Neuronal stem cell (in vitro differentiated cells): ENCODE measurements at regions not wholly inside any gene's neighbourhood (a gene's known extent, or its start where the extent isn't known, plus 50 kb on each side); places are given as distances from the start of the nearest gene placed in this dataset.

ENCODE experiments used
- DNase-seq: peaks from one replicate; pipeline ENCODE4 v3.0.0-alpha.2; 2013; ENCODE audit warnings: low spot score
- H2AFZ ChIP-seq: one replicate; pipeline ENCODE4 v1.6.1; 2013; ENCODE audit warnings: mild to moderate bottlenecking, low read length, inconsistent platforms
- H2AK5ac ChIP-seq: 2 replicates; pipeline ENCODE4 v1.6.1; 2013; ENCODE audit warnings: low read depth, mild to moderate bottlenecking, inconsistent platforms, low read length, moderate library complexity, mixed read lengths
- H2BK120ac ChIP-seq: 2 replicates; pipeline ENCODE4 v1.6.1; 2013; ENCODE audit warnings: low read depth, mild to moderate bottlenecking, inconsistent platforms, low read length, moderate library complexity, mixed read lengths
- H2BK12ac ChIP-seq: one replicate; pipeline ENCODE4 v1.6.1; 2013; ENCODE audit warnings: low read length, inconsistent platforms
- H2BK15ac ChIP-seq: 2 replicates; pipeline ENCODE4 v1.6.1; 2013; ENCODE audit warnings: mild to moderate bottlenecking, low read length, inconsistent platforms, mixed read lengths
- H2BK5ac ChIP-seq: one replicate; pipeline ENCODE4 v1.6.1; 2013; ENCODE audit warnings: inconsistent platforms, mild to moderate bottlenecking, low read length, moderate library complexity
- H3K14ac ChIP-seq: one replicate; pipeline ENCODE4 v1.6.1; 2013; ENCODE audit warnings: low read length, inconsistent platforms
- H3K18ac ChIP-seq: 2 replicates; pipeline ENCODE4 v1.6.1; 2013; ENCODE audit warnings: low read length, inconsistent platforms
- H3K23ac ChIP-seq: 2 replicates; pipeline ENCODE4 v1.6.1; 2013; ENCODE audit warnings: low read depth, mild to moderate bottlenecking, mixed read lengths, low read length, inconsistent platforms; ENCODE audit not compliant: poor library complexity
- H3K27ac ChIP-seq: replicated peaks from 3 replicates; pipeline ENCODE4 v1.5.1; 2013; ENCODE audit warnings: low read length, inconsistent platforms
- H3K27me3 ChIP-seq, 3 experiments: 2 replicates each; pipeline ENCODE4 v1.6.1; 2013; ENCODE audit warnings: low read length in 3 of 3, mild to moderate bottlenecking in 2 of 3, inconsistent platforms in 1 of 3, low read depth in 1 of 3, mixed read lengths in 1 of 3, moderate library complexity in 1 of 3; ENCODE audit not compliant: control insufficient read depth in 3 of 3, insufficient read depth in 3 of 3
- H3K36me3 ChIP-seq, 2 donors: replicated peaks in 1 of 2; 2 replicates each; pipeline ENCODE4 v1.6.1; 2013; ENCODE audit warnings: low read length in 2 of 2; ENCODE audit not compliant: control insufficient read depth in 2 of 2, insufficient read depth in 2 of 2
- H3K4ac ChIP-seq: 2 replicates; pipeline ENCODE4 v1.6.1; 2013; ENCODE audit warnings: inconsistent platforms, mild to moderate bottlenecking, low read length, moderate library complexity
- H3K4me1 ChIP-seq, 2 donors: 1 replicate in 1 of 2; 2 replicates in 1 of 2; pipeline ENCODE4 v1.6.1; 2013; ENCODE audit warnings: low read length in 2 of 2, low read depth in 1 of 2; ENCODE audit not compliant: control insufficient read depth in 2 of 2, insufficient read depth in 1 of 2
- H3K4me2 ChIP-seq: one replicate; pipeline ENCODE4 v1.6.1; 2013; ENCODE audit warnings: mild to moderate bottlenecking, low read length, inconsistent platforms; ENCODE audit not compliant: insufficient read depth, poor library complexity, severe bottlenecking
- H3K4me3 ChIP-seq, 2 donors: 2 replicates each; pipeline ENCODE4 v1.5.1; 2013; ENCODE audit warnings: low read length in 2 of 2, mild to moderate bottlenecking in 2 of 2, inconsistent platforms in 1 of 2, moderate library complexity in 1 of 2
- H3K79me1 ChIP-seq: one replicate; pipeline ENCODE4 v1.6.1; 2013; ENCODE audit warnings: low read depth, mild to moderate bottlenecking, inconsistent platforms, low read length, moderate library complexity
- H3K9ac ChIP-seq: one replicate; pipeline ENCODE4 v1.6.1; 2013; ENCODE audit warnings: mild to moderate bottlenecking, low read depth, low read length, inconsistent platforms; ENCODE audit not compliant: poor library complexity
- H3K9me3 ChIP-seq, 2 donors: replicated peaks in 1 of 2; 2 replicates each; pipeline versions ENCODE3 to v1.6.1; 2013; ENCODE audit warnings: low read length in 2 of 2, mild to moderate bottlenecking in 2 of 2, inconsistent platforms in 1 of 2, low read depth in 1 of 2, mixed read lengths in 1 of 2, moderate library complexity in 1 of 2; ENCODE audit not compliant: control insufficient read depth in 2 of 2, insufficient read depth in 1 of 2
- H4K8ac ChIP-seq: one replicate; pipeline ENCODE4 v1.6.1; 2013; ENCODE audit warnings: low read depth, mild to moderate bottlenecking, inconsistent platforms, low read length, moderate library complexity
- H4K91ac ChIP-seq: one replicate; pipeline ENCODE4 v1.6.1; 2013; ENCODE audit warnings: low read length, low read depth, mild to moderate bottlenecking, inconsistent platforms; ENCODE audit not compliant: poor library complexity
- WGBS, 2 donors: extraction: QIAGEN DNeasy Blood & Tissue Kit; methylation state at CpG; one replicate each; pipeline ENCODE4 v1.1.7; 2013; ENCODE audit warnings: missing lambda C conversion rate in 2 of 2, mixed read lengths in 1 of 2; ENCODE audit not compliant: insufficient read length in 2 of 2, insufficient replicate concordance in 1 of 2; ENCODE audit errors: extremely low coverage in 2 of 2; 5-methylcytosine and 5-hydroxymethylcytosine counted together

- no CpG with 5 or more reads among the region's 2 CpGs for WGBS, 2 donors
- H3K4me2 ChIP-seq: no peak overlapping the region
- H2BK5ac ChIP-seq: no peak overlapping the region
- no peaks in the 10 kb centered on the region for H3K79me1 ChIP-seq
- H3K14ac ChIP-seq: no peak overlapping the region
- H4K8ac ChIP-seq: no peak overlapping the region
- H2BK12ac ChIP-seq: no peak overlapping the region
- no peak overlapping the region for H3K4me3 ChIP-seq
- no peak overlapping the region for H4K91ac ChIP-seq
- H3K4me1 ChIP-seq: peaks cover 0 to 9% of the 10 kb centered on the region in 2 donors
- no peak overlapping the region for H2BK15ac ChIP-seq
- H3K27me3 ChIP-seq: no peaks in the 10 kb centered on the region
- H3K9me3 ChIP-seq: no peaks in the 10 kb centered on the region
- H3K18ac ChIP-seq: no peak overlapping the region
- no peak overlapping the region for H3K27ac ChIP-seq
- no peak overlapping the region for H2BK120ac ChIP-seq
- no peak overlapping the region for H3K23ac ChIP-seq
- no peak for DNase-seq
- no peak overlapping the region for H3K4ac ChIP-seq
- no peak overlapping the region for H2AK5ac ChIP-seq
- H3K9ac ChIP-seq: no peak overlapping the region
- no peak overlapping the region for H2AFZ ChIP-seq
- no peaks in the 10 kb centered on the region for H3K36me3 ChIP-seq
These were observed 66.5 kb downstream of the POLR2M start for GRCh38 chr15:57773051-57773450.

GRCh38 chr15:57777003-57777402, 70.5 kb downstream of the POLR2M start:
- Histone ChIP-seq H3K27me3 (peaks cover 0 to 3% (median 0%) of the 10 kb centered on the region in 3 experiments), H2AFZ (no peak overlapping the region), H2BK5ac (no peak overlapping the region), H3K4me2 (no peak overlapping the region), H3K27ac (peak overlapping the region; percentile 74), H2BK120ac (peak overlapping the region; percentile 19), H3K9ac (no peak overlapping the region), H3K23ac (no peak overlapping the region), H2AK5ac (peak overlapping the region; percentile 6), H3K18ac (peak overlapping the region; percentile 90), H3K4me1 (peaks cover 0 to 9% of the 10 kb centered on the region in 2 donors), H3K14ac (no peak overlapping the region), H2BK12ac (no peak overlapping the region), H3K79me1 (no peaks in the 10 kb centered on the region), H3K4ac (no peak overlapping the region), H4K91ac (peak overlapping the region; percentile 49), H2BK15ac (no peak overlapping the region), H3K36me3 (no peaks in the 10 kb centered on the region), H3K9me3 (no peaks in the 10 kb centered on the region), H4K8ac (no peak overlapping the region), H3K4me3 (no peak overlapping the region)
- DNase-seq: no peak
- WGBS, 2 donors: no CpG with 5 or more reads among the region's 4 CpGs

GRCh38 chr15:57780471-57780870, 74.0 kb downstream of the POLR2M start:
- Histone ChIP-seq H3K9ac (no peak overlapping the region), H3K4me3 (no peak overlapping the region), H3K14ac (no peak overlapping the region), H3K4ac (no peak overlapping the region), H3K36me3 (no peaks in the 10 kb centered on the region), H2AFZ (no peak overlapping the region), H4K91ac (no peak overlapping the region), H2BK12ac (no peak overlapping the region), H3K18ac (no peak overlapping the region), H3K27me3 (peaks cover 0 to 3% (median 0%) of the 10 kb centered on the region in 3 experiments), H2AK5ac (no peak overlapping the region), H3K4me1 (peaks cover 0 to 9% of the 10 kb centered on the region in 2 donors), H2BK120ac (no peak overlapping the region), H2BK5ac (no peak overlapping the region), H3K23ac (no peak overlapping the region), H3K9me3 (no peaks in the 10 kb centered on the region), H3K27ac (no peak overlapping the region), H3K79me1 (no peaks in the 10 kb centered on the region), H4K8ac (no peak overlapping the region), H2BK15ac (no peak overlapping the region), H3K4me2 (no peak overlapping the region)
- no CpG with 5 or more reads among the region's 4 CpGs for WGBS, 2 donors
- no peak for DNase-seq

GRCh38 chr15:57782731-57783130, 76.2 kb downstream of the POLR2M start:
- no CpG with 5 or more reads among the region's 6 CpGs for WGBS, 2 donors
- Histone ChIP-seq H2AFZ (no peak overlapping the region), H3K4me2 (no peak overlapping the region), H2BK12ac (no peak overlapping the region), H3K4me3 (no peak overlapping the region), H3K79me1 (no peaks in the 10 kb centered on the region), H2AK5ac (no peak overlapping the region), H3K27me3 (peaks cover 0 to 3% (median 0%) of the 10 kb centered on the region in 3 experiments), H2BK120ac (no peak overlapping the region), H3K4ac (no peak overlapping the region), H3K23ac (peak overlapping the region; percentile 13), H3K36me3 (no peaks in the 10 kb centered on the region), H3K27ac (no peak overlapping the region), H4K91ac (no peak overlapping the region), H3K4me1 (peaks cover 0 to 2% of the 10 kb centered on the region in 2 donors), H4K8ac (no peak overlapping the region), H3K14ac (no peak overlapping the region), H3K18ac (no peak overlapping the region), H2BK15ac (no peak overlapping the region), H3K9ac (no peak overlapping the region), H2BK5ac (no peak overlapping the region), H3K9me3 (no peaks in the 10 kb centered on the region)
- DNase-seq: no peak
